Left lobe of liver (tissue), 2 donors: ENCODE measurements at regions not wholly inside any gene's neighbourhood (a gene's known extent, or its start where the extent isn't known, plus 50 kb on each side); places are given as distances from the start of the nearest gene placed in this dataset.
A peak's percentile ranks its signal among the peaks of the same experiment; 100 is the strongest.
"Not testable (repeated sequence)": the region's sequence is repeated elsewhere in the genome, so short reads cannot be mapped to it uniquely, and the experiment has no call there.

Source experiments
- ATAC-seq: fragments of 200-7000 bp; cut with Tn5 transposase; one replicate; pipeline ENCODE4 v1.9.1; 2020; ENCODE audit warnings: mild to moderate bottlenecking, moderate library complexity
- DNase-seq: peaks from one replicate; pipeline ENCODE4 v3.0.0-alpha.2; 2020; ENCODE audit warnings: low spot score
- donor health status: DM: no; HTN: no; CAD: no; lungs with moderate emphysema.
- donor health status: DM: no; HTN: yes; CAD: no.

- DNase-seq = no peak
Measured at GRCh38 chr5:62791059-62791458, 212.4 kb downstream of the LRRC70 start.

GRCh38 chr5:62790348-62790747 lies 211.7 kb downstream of the LRRC70 start:
- ATAC-seq = peak; percentile 95
- peak; percentile 65 for DNase-seq

More at GRCh38 chr5:62791059-62791458, 212.4 kb downstream of the LRRC70 start:
- ATAC-seq = peak; percentile 64

- DNase-seq = no peak
- ATAC-seq = no peak
Measured at GRCh38 chr5:62786099-62786498, 207.5 kb downstream of the LRRC70 start.

GRCh38 chr5:62785588-62785987 lies 207.0 kb downstream of the LRRC70 start:
- DNase-seq (no peak), ATAC-seq (no peak)

GRCh38 chr5:62783374-62784057 lies 204.9 kb downstream of the LRRC70 start:
- DNase-seq (no peak), ATAC-seq (no peak)

- DNase-seq (no peak), ATAC-seq (no peak)
Measured at GRCh38 chr5:62780888-62781287, 202.3 kb downstream of the LRRC70 start.

GRCh38 chr5:62780230-62780629 lies 201.6 kb downstream of the LRRC70 start:
- ATAC-seq = no peak
- no peak for DNase-seq

- DNase-seq (no peak), ATAC-seq (peak; percentile 95)
Measured at GRCh38 chr5:62779010-62779422, 200.4 kb downstream of the LRRC70 start.

- DNase-seq = no peak
- ATAC-seq = peak; percentile 11
Measured at GRCh38 chr5:62778316-62779009, 199.8 kb downstream of the LRRC70 start.

- not testable (repeated sequence) for DNase-seq, ATAC-seq
Measured at GRCh38 chr5:62777081-62777480, 198.5 kb downstream of the LRRC70 start.

GRCh38 chr5:62776592-62776991 lies 198.0 kb downstream of the LRRC70 start:
- not testable (repeated sequence) for ATAC-seq, DNase-seq

- no peak for ATAC-seq
- no peak for DNase-seq
Measured at GRCh38 chr5:62773460-62773859, 194.8 kb downstream of the LRRC70 start.

GRCh38 chr5:62771341-62771740 lies 192.7 kb downstream of the LRRC70 start:
- no peak for ATAC-seq

GRCh38 chr5:62767650-62768049 lies 189.0 kb downstream of the LRRC70 start:
- DNase-seq = no peak

More at GRCh38 chr5:62771341-62771740, 192.7 kb downstream of the LRRC70 start:
- DNase-seq = no peak

GRCh38 chr5:62767077-62767476 lies 188.5 kb downstream of the LRRC70 start:
- ATAC-seq (no peak), DNase-seq (no peak)

More at GRCh38 chr5:62767650-62768049, 189.0 kb downstream of the LRRC70 start:
- ATAC-seq = no peak

GRCh38 chr5:62762503-62762902 lies 183.9 kb downstream of the LRRC70 start:
- no peak for ATAC-seq
- DNase-seq = no peak

- not testable (repeated sequence) for DNase-seq
Measured at GRCh38 chr5:62757686-62758085, 179.1 kb downstream of the LRRC70 start.

GRCh38 chr5:62752998-62753367 lies 174.4 kb downstream of the LRRC70 start:
- not testable (repeated sequence) for ATAC-seq, DNase-seq

More at GRCh38 chr5:62757686-62758085, 179.1 kb downstream of the LRRC70 start:
- not testable (repeated sequence) for ATAC-seq

- not testable (repeated sequence) for DNase-seq, ATAC-seq
Measured at GRCh38 chr5:62752056-62752997, 173.7 kb downstream of the LRRC70 start.

- ATAC-seq (peak; percentile 68), DNase-seq (no peak)
Measured at GRCh38 chr5:62742207-62742606, 163.6 kb downstream of the LRRC70 start.

GRCh38 chr5:62741761-62742160 lies 163.1 kb downstream of the LRRC70 start:
- DNase-seq (no peak), ATAC-seq (no peak)
